ENCODE measurements at regions not wholly inside any gene's neighbourhood (a gene's known extent, or its start where the extent isn't known, plus 50 kb on each side); places are given as distances from the start of the nearest gene placed in this dataset.

DNA sequence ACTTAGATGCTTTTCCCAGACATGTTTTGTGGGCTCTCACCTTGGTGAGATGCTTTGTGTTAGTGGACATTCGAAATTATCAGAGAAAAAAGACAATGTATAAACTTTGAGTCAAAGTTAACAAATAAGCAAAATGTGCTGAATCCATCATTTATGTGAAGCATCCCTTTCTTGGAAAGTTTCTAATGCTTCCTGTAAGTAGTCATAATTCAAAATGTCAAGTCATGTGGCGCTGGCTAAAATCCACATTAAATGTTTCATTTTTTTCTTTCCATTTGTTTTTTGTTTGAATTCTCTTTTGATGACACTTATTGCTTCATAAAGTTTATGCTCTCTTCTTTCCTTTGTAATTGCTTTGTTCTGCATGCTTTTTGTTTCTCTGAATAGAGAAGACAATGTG lies 107.2 kb upstream of the CENPW start:
- H3K9ac ChIP-seq: no peak overlapping the region
- H3K79me2 ChIP-seq: no peaks in the 10 kb centered on the region
- no peak overlapping the region for H3K4me3 ChIP-seq (ENCODE audit: low read depth, low read length)
- no peaks in the 10 kb centered on the region for H3K4me1 ChIP-seq
- H2AFZ ChIP-seq: no peak overlapping the region
- H3K36me3 ChIP-seq (ENCODE audit: control insufficient read depth, insufficient read depth, low read length): no peaks in the 10 kb centered on the region
- no peak overlapping the region for H3K27ac ChIP-seq
- H3K27me3 ChIP-seq (ENCODE audit: control insufficient read depth, insufficient read depth, low read length): no peaks in the 10 kb centered on the region
- no peaks in the 10 kb centered on the region for H3K9me3 ChIP-seq (ENCODE audit: control insufficient read depth, low read length)
- TF ChIP-seq CTCF (IDR thresholded peaks at IDR 0.05): no peak
- no peak overlapping the region for H3K4me2 ChIP-seq (ENCODE audit: low read length)

- Histone ChIP-seq H3K27ac (no peak overlapping the region), H3K4me1 (no peaks in the 10 kb centered on the region), H3K36me3 (ENCODE audit: control insufficient read depth, insufficient read depth, low read length) (no peaks in the 10 kb centered on the region), H3K4me2 (ENCODE audit: low read length) (no peak overlapping the region), H3K27me3 (ENCODE audit: control insufficient read depth, insufficient read depth, low read length) (no peaks in the 10 kb centered on the region), H3K9me3 (ENCODE audit: control insufficient read depth, low read length) (no peaks in the 10 kb centered on the region), H2AFZ (no peak overlapping the region), H3K79me2 (no peaks in the 10 kb centered on the region), H3K4me3 (ENCODE audit: low read depth, low read length) (no peak overlapping the region), H3K9ac (no peak overlapping the region)
- TF ChIP-seq CTCF (IDR thresholded peaks at IDR 0.05): no peak
Observed at GRCh38 chr6:126233192-126233591, 106.7 kb upstream of the CENPW start.

DNA sequence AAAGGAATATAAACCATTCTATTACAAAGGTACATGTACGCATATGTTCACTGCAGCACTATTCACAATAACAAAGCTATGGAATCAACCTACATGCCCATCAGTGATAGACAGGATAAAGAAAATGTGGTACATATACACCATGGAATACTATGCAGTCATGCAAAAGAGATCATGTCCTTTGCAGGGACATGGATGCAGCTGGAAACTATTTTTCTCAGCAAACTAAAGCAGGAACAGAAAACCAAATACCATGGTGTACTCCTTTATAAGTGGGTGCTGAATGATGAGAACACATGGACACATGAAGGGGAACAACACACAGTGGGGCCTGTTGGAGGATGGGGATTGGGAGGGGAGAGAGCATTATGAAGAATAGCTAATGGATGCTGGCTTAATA lies 104.6 kb upstream of the CENPW start:
- Histone ChIP-seq H3K9ac (no peak overlapping the region), H3K79me2 (no peaks in the 10 kb centered on the region), H3K4me3 (ENCODE audit: low read depth, low read length) (no peak overlapping the region), H3K27me3 (ENCODE audit: control insufficient read depth, insufficient read depth, low read length) (no peaks in the 10 kb centered on the region), H3K36me3 (ENCODE audit: control insufficient read depth, insufficient read depth, low read length) (no peaks in the 10 kb centered on the region), H2AFZ (no peak overlapping the region), H3K4me1 (no peaks in the 10 kb centered on the region), H3K4me2 (ENCODE audit: low read length) (no peak overlapping the region), H3K9me3 (ENCODE audit: control insufficient read depth, low read length) (no peaks in the 10 kb centered on the region), H3K27ac (no peak overlapping the region)
- no peak for TF ChIP-seq CTCF (IDR thresholded peaks at IDR 0.05)

DNA sequence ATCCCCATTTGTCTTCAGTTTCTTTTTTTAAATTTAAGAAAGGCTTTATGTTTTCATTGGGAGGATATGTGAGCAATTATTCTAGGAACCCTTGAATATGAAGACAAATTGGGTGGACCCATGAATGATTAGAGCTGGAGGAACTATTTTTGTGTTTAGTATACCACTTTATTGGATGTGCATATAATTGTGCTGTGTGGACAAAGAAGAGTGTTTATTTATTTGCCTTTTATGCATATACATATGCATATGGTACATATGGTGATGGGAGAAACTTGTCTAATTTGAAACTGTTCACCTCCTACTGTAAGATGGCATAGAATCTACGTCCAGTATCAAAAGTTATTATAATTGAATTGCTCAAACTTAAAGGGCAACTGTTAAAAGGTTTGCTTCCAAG lies 94.8 kb upstream of the CENPW start:
- Histone ChIP-seq H3K27me3 (ENCODE audit: control insufficient read depth, insufficient read depth, low read length) (no peaks in the 10 kb centered on the region), H3K4me1 (no peaks in the 10 kb centered on the region), H3K4me2 (ENCODE audit: low read length) (no peak overlapping the region), H3K9ac (no peak overlapping the region), H2AFZ (no peak overlapping the region), H3K79me2 (no peaks in the 10 kb centered on the region), H3K9me3 (ENCODE audit: control insufficient read depth, low read length) (no peaks in the 10 kb centered on the region), H3K4me3 (ENCODE audit: low read depth, low read length) (no peak overlapping the region), H3K27ac (no peak overlapping the region), H3K36me3 (ENCODE audit: control insufficient read depth, insufficient read depth, low read length) (no peaks in the 10 kb centered on the region)
- no peak for TF ChIP-seq CTCF (IDR thresholded peaks at IDR 0.05)

- H3K79me2 ChIP-seq: no peaks in the 10 kb centered on the region
- H3K36me3 ChIP-seq (ENCODE audit: control insufficient read depth, insufficient read depth, low read length): no peaks in the 10 kb centered on the region
- H3K9me3 ChIP-seq (ENCODE audit: control insufficient read depth, low read length): no peaks in the 10 kb centered on the region
- H3K4me1 ChIP-seq: no peaks in the 10 kb centered on the region
- H3K27me3 ChIP-seq (ENCODE audit: control insufficient read depth, insufficient read depth, low read length): no peaks in the 10 kb centered on the region
- no peak overlapping the region for H3K4me3 ChIP-seq (ENCODE audit: low read depth, low read length)
- no peak overlapping the region for H3K27ac ChIP-seq
- no peak overlapping the region for H3K4me2 ChIP-seq (ENCODE audit: low read length)
- no peak overlapping the region for H2AFZ ChIP-seq
- no peak overlapping the region for H3K9ac ChIP-seq
- no peak for TF ChIP-seq CTCF (IDR thresholded peaks at IDR 0.05)
Observed at GRCh38 chr6:126252154-126252553, 87.8 kb upstream of the CENPW start.

Data from parathyroid adenoma (tissue), 2 donors.